Sigmoid colon (tissue), 6 donors: ENCODE measurements at regions not wholly inside any gene's neighbourhood (a gene's known extent, or its start where the extent isn't known, plus 50 kb on each side); places are given as distances from the start of the nearest gene placed in this dataset.
A peak's percentile ranks its signal among the peaks of the same experiment; 100 is the strongest.

Experiments
- DNase-seq: peaks from one replicate; pipeline ENCODE4 v3.0.0-alpha.2; 2019
- H3K27ac ChIP-seq, 4 donors: fragments of 200-600 bp; sonication (generic); one replicate each; pipeline ENCODE4 v1.5.1; 2016 to 2019; ENCODE audit warnings: mild to moderate bottlenecking in 1 of 4
- H3K27me3 ChIP-seq, 3 donors: fragments of 200-600 bp; sonication (generic); one replicate each; pipeline ENCODE4 v1.5.1; 2019; ENCODE audit warnings: mild to moderate bottlenecking in 1 of 3
- H3K36me3 ChIP-seq, 4 donors: fragments of 200-600 bp; sonication (generic); one replicate each; pipeline ENCODE4 v1.5.1; 2016 to 2019
- H3K4me1 ChIP-seq, 4 donors: fragments of 200-600 bp; sonication (generic); one replicate each; pipeline ENCODE4 v1.5.1; 2017 to 2019
- H3K4me3 ChIP-seq, 4 donors: fragments of 200-600 bp; sonication (generic); one replicate each; pipeline ENCODE4 v1.5.1; 2017 to 2019; ENCODE audit warnings: mild to moderate bottlenecking in 2 of 4, moderate library complexity in 1 of 4
- H3K9me3 ChIP-seq, 4 donors: fragments of 200-600 bp in 3 of 4; sonication (generic) in 3 of 4; one replicate each; pipeline versions ENCODE4 v1.5.1 to v1.6.1; 2013 to 2019
- CTCF ChIP-seq, 4 experiments: fragments of 450-650 bp in 3 of 4; fragments of 200-600 bp in 1 of 4; IDR thresholded peaks; one replicate each; pipeline ENCODE4 v1.5.1; 2016 to 2019; ENCODE audit warnings: antibody characterized with exemption in 4 of 4, mild to moderate bottlenecking in 3 of 4, moderate library complexity in 2 of 4
- EP300 ChIP-seq, 4 donors: sonication (generic); formaldehyde crosslinking; IDR thresholded peaks; one replicate each; pipeline ENCODE4 v1.6.1; 2017; ENCODE audit warnings: antibody characterized with exemption in 4 of 4
- POLR2A ChIP-seq, 2 donors: fragments of 450-650 bp; IDR thresholded peaks; one replicate each; pipeline ENCODE4 v1.6.1; 2016; ENCODE audit warnings: antibody characterized with exemption in 2 of 2, mild to moderate bottlenecking in 2 of 2, moderate library complexity in 2 of 2
- POLR2AphosphoS5 ChIP-seq, 4 donors: sonication (generic); formaldehyde crosslinking; IDR thresholded peaks; one replicate each; pipeline ENCODE4 v1.6.1; 2017; ENCODE audit warnings: antibody characterized with exemption in 4 of 4
- WGBS, 2 donors: extraction: QIAGEN DNeasy Blood & Tissue Kit; methylation state at CpG; one replicate each; pipeline ENCODE4 v1.1.7; 2013; 5-methylcytosine and 5-hydroxymethylcytosine counted together
- intact Hi-C: fragments of 100-400 bp; cut with DNase I; formaldehyde crosslinking; loops from one replicate; pipeline ENCODE4 v1.15.1; 2023
- donor health status: healthy with polysubstance abuse.
- donor health status: healthy.

GRCh38 chr1:157390651-157391050, 161.7 kb downstream of the FCRL5 start:
- Histone ChIP-seq H3K9me3 (no peaks in the 10 kb centered on the region), H3K27me3 (no peaks in the 10 kb centered on the region), H3K27ac (peak overlapping the region in 2 of 4 donors; percentile 3 to 41), H3K36me3 (no peaks in the 10 kb centered on the region), H3K4me1 (peaks cover 0 to 20% (median 11%) of the 10 kb centered on the region in 4 donors), H3K4me3 (no peak overlapping the region)
- intact Hi-C loops, result no loop called here
- TF ChIP-seq EP300 (IDR thresholded peaks at IDR 0.05), result no peak
- peak in 1 of 4 donors; percentile 48 for TF ChIP-seq POLR2AphosphoS5 (IDR thresholded peaks at IDR 0.05)
- TF ChIP-seq POLR2A (IDR thresholded peaks at IDR 0.05), result no peak
- TF ChIP-seq CTCF (IDR thresholded peaks at IDR 0.05), result no peak
- WGBS, 2 donors, result 73 to 76% methylated on average over 6 of the region's 6 CpGs
- no peak for DNase-seq

GRCh38 chr1:157388057-157388456, 164.3 kb downstream of the FCRL5 start:
- intact Hi-C loops, result no loop called here
- Histone ChIP-seq H3K27ac (no peak overlapping the region), H3K4me1 (peaks cover 0 to 20% (median 11%) of the 10 kb centered on the region in 4 donors), H3K27me3 (no peaks in the 10 kb centered on the region), H3K9me3 (no peaks in the 10 kb centered on the region), H3K36me3 (no peaks in the 10 kb centered on the region), H3K4me3 (no peak overlapping the region)
- TF ChIP-seq CTCF (IDR thresholded peaks at IDR 0.05), result no peak
- TF ChIP-seq EP300 (IDR thresholded peaks at IDR 0.05), result no peak
- TF ChIP-seq POLR2A (IDR thresholded peaks at IDR 0.05), result no peak
- no peak for DNase-seq

- H3K27me3 ChIP-seq, result no peaks in the 10 kb centered on the region
- H3K4me1 ChIP-seq, result peaks cover 0 to 2% (median 0%) of the 10 kb centered on the region in 4 donors
- intact Hi-C loops, result no loop called here
- 77% methylated on average over 2 of the region's 2 CpGs for WGBS, 2 donors
- H3K27ac ChIP-seq, result no peak overlapping the region
- TF ChIP-seq CTCF (IDR thresholded peaks at IDR 0.05), result no peak
- no peak for TF ChIP-seq POLR2AphosphoS5 (IDR thresholded peaks at IDR 0.05)
- no peak for TF ChIP-seq EP300 (IDR thresholded peaks at IDR 0.05)
- TF ChIP-seq POLR2A (IDR thresholded peaks at IDR 0.05), result no peak
- no peaks in the 10 kb centered on the region for H3K9me3 ChIP-seq
- DNase-seq, result no peak
- no peak overlapping the region for H3K4me3 ChIP-seq
- no peaks in the 10 kb centered on the region for H3K36me3 ChIP-seq
Measured at GRCh38 chr1:157384258-157384657, 168.1 kb downstream of the FCRL5 start.

- intact Hi-C loops, result no loop called here
- Histone ChIP-seq H3K4me3 (no peak overlapping the region), H3K4me1 (peaks cover 0 to 5% (median 0%) of the 10 kb centered on the region in 4 donors), H3K9me3 (no peaks in the 10 kb centered on the region), H3K27me3 (no peaks in the 10 kb centered on the region), H3K36me3 (no peaks in the 10 kb centered on the region), H3K27ac (no peak overlapping the region)
- 95% methylated on average over 1 of the region's 1 CpG for WGBS, 2 donors
- no peak for TF ChIP-seq POLR2A (IDR thresholded peaks at IDR 0.05)
- no peak for TF ChIP-seq POLR2AphosphoS5 (IDR thresholded peaks at IDR 0.05)
- no peak for TF ChIP-seq CTCF (IDR thresholded peaks at IDR 0.05)
- no peak for TF ChIP-seq EP300 (IDR thresholded peaks at IDR 0.05)
- no peak for DNase-seq
Measured at GRCh38 chr1:157382351-157382750, 170.0 kb downstream of the FCRL5 start.

- intact Hi-C loops, result no loop called here
- no peak for DNase-seq
- H3K27ac ChIP-seq, result no peak overlapping the region
- TF ChIP-seq POLR2A (IDR thresholded peaks at IDR 0.05) (no peak), CTCF (IDR thresholded peaks at IDR 0.05) (no peak), EP300 (IDR thresholded peaks at IDR 0.05) (no peak), POLR2AphosphoS5 (IDR thresholded peaks at IDR 0.05) (no peak)
- H3K27me3 ChIP-seq, result no peaks in the 10 kb centered on the region
- H3K36me3 ChIP-seq, result no peaks in the 10 kb centered on the region
- 46 to 71% methylated on average over 6 of the region's 6 CpGs for WGBS, 2 donors
- H3K4me3 ChIP-seq, result no peak overlapping the region
- peaks cover 0 to 5% (median 0%) of the 10 kb centered on the region in 4 donors for H3K4me1 ChIP-seq
- no peaks in the 10 kb centered on the region for H3K9me3 ChIP-seq
Measured at GRCh38 chr1:157380523-157380922, 171.8 kb downstream of the FCRL5 start.
